Ascending aorta (tissue), 2 donors: ENCODE measurements at regions not wholly inside any gene's neighbourhood (a gene's known extent, or its start where the extent isn't known, plus 50 kb on each side); places are given as distances from the start of the nearest gene placed in this dataset.

Experiments used
- DNase-seq, 2 donors: peaks; one replicate each; pipeline ENCODE4 v3.0.0-alpha.2; 2019; ENCODE audit warnings: low spot score in 2 of 2
- H3K27ac ChIP-seq, 2 donors: fragments of 200-600 bp; sonication (generic); one replicate each; pipeline ENCODE4 v1.5.1; 2016 to 2017; ENCODE audit warnings: mild to moderate bottlenecking in 1 of 2
- H3K27me3 ChIP-seq: fragments of 200-600 bp; sonication (generic); one replicate; pipeline ENCODE4 v1.5.1; 2017
- H3K36me3 ChIP-seq, 2 donors: fragments of 200-600 bp; sonication (generic); one replicate each; pipeline ENCODE4 v1.5.1; 2016
- H3K4me1 ChIP-seq, 2 donors: fragments of 200-600 bp; sonication (generic); one replicate each; pipeline ENCODE4 v1.5.1; 2016 to 2017; ENCODE audit warnings: mild to moderate bottlenecking in 1 of 2
- H3K4me3 ChIP-seq, 2 donors: fragments of 200-600 bp; sonication (generic); one replicate each; pipeline ENCODE4 v1.5.1; 2016 to 2017; ENCODE audit warnings: mild to moderate bottlenecking in 1 of 2
- H3K9me3 ChIP-seq, 2 donors: fragments of 200-600 bp; sonication (generic); one replicate each; pipeline ENCODE4 v1.5.1; 2016
- CTCF ChIP-seq, 3 experiments: fragments of 200-600 bp in 2 of 3; fragments of 450-650 bp in 1 of 3; sonication (generic) in 2 of 3; IDR thresholded peaks; one replicate each; pipeline ENCODE4 v1.5.1; 2016 to 2019; ENCODE audit warnings: antibody characterized with exemption in 3 of 3, mild to moderate bottlenecking in 1 of 3, moderate library complexity in 1 of 3
- intact Hi-C: fragments of 100-400 bp; cut with DNase I; formaldehyde crosslinking; loops from one replicate; pipeline ENCODE4 v1.15.1; 2023

GRCh38 chr4:26220696-26221095 lies 100.1 kb upstream of the RBPJ start:
- no peak for TF ChIP-seq CTCF (IDR thresholded peaks at IDR 0.05)
- no peak overlapping the region for H3K4me3 ChIP-seq
- intact Hi-C loops: no loop called here

GRCh38 chr4:26223155-26223554 lies 97.7 kb upstream of the RBPJ start:
- intact Hi-C loops: no loop called here
- no peak for DNase-seq
- H3K4me1 ChIP-seq: no peaks in the 10 kb centered on the region

More at GRCh38 chr4:26220696-26221095, 100.1 kb upstream of the RBPJ start:
- H3K4me1 ChIP-seq: no peaks in the 10 kb centered on the region
- no peak for DNase-seq
- H3K36me3 ChIP-seq: no peaks in the 10 kb centered on the region
- H3K27ac ChIP-seq: no peak overlapping the region
- no peaks in the 10 kb centered on the region for H3K27me3 ChIP-seq
- H3K9me3 ChIP-seq: no peaks in the 10 kb centered on the region

GRCh38 chr4:26226629-26227376 lies 94.0 kb upstream of the RBPJ start:
- no peak for DNase-seq

More at GRCh38 chr4:26223155-26223554, 97.7 kb upstream of the RBPJ start:
- H3K36me3 ChIP-seq: no peaks in the 10 kb centered on the region
- no peak overlapping the region for H3K27ac ChIP-seq
- H3K4me3 ChIP-seq: no peak overlapping the region
- H3K9me3 ChIP-seq: no peaks in the 10 kb centered on the region
- no peaks in the 10 kb centered on the region for H3K27me3 ChIP-seq
- no peak for TF ChIP-seq CTCF (IDR thresholded peaks at IDR 0.05)

GRCh38 chr4:26227601-26228229 lies 93.1 kb upstream of the RBPJ start:
- no peak overlapping the region for H3K27ac ChIP-seq
- H3K27me3 ChIP-seq: no peaks in the 10 kb centered on the region
- H3K4me1 ChIP-seq: no peaks in the 10 kb centered on the region
- intact Hi-C loops: no loop called here
- no peaks in the 10 kb centered on the region for H3K36me3 ChIP-seq
- H3K4me3 ChIP-seq: no peak overlapping the region
- TF ChIP-seq CTCF (IDR thresholded peaks at IDR 0.05): no peak
- no peaks in the 10 kb centered on the region for H3K9me3 ChIP-seq
- DNase-seq: no peak

More at GRCh38 chr4:26226629-26227376, 94.0 kb upstream of the RBPJ start:
- Histone ChIP-seq H3K27me3 (no peaks in the 10 kb centered on the region), H3K36me3 (no peaks in the 10 kb centered on the region), H3K4me1 (no peaks in the 10 kb centered on the region), H3K9me3 (no peaks in the 10 kb centered on the region), H3K4me3 (no peak overlapping the region), H3K27ac (no peak overlapping the region)
- intact Hi-C loops: no loop called here
- no peak for TF ChIP-seq CTCF (IDR thresholded peaks at IDR 0.05)

- H3K4me3 ChIP-seq: no peak overlapping the region
- H3K9me3 ChIP-seq: no peaks in the 10 kb centered on the region
- intact Hi-C loops: no loop called here
- no peaks in the 10 kb centered on the region for H3K27me3 ChIP-seq
- TF ChIP-seq CTCF (IDR thresholded peaks at IDR 0.05): no peak
- no peaks in the 10 kb centered on the region for H3K36me3 ChIP-seq
- no peak overlapping the region for H3K27ac ChIP-seq
- no peaks in the 10 kb centered on the region for H3K4me1 ChIP-seq
- no peak for DNase-seq
These were observed 91.9 kb upstream of the RBPJ start for GRCh38 chr4:26228883-26229282.
